ENCODE measurements at regions not wholly inside any gene's neighbourhood (a gene's known extent, or its start where the extent isn't known, plus 50 kb on each side); places are given as distances from the start of the nearest gene placed in this dataset.

DNA sequence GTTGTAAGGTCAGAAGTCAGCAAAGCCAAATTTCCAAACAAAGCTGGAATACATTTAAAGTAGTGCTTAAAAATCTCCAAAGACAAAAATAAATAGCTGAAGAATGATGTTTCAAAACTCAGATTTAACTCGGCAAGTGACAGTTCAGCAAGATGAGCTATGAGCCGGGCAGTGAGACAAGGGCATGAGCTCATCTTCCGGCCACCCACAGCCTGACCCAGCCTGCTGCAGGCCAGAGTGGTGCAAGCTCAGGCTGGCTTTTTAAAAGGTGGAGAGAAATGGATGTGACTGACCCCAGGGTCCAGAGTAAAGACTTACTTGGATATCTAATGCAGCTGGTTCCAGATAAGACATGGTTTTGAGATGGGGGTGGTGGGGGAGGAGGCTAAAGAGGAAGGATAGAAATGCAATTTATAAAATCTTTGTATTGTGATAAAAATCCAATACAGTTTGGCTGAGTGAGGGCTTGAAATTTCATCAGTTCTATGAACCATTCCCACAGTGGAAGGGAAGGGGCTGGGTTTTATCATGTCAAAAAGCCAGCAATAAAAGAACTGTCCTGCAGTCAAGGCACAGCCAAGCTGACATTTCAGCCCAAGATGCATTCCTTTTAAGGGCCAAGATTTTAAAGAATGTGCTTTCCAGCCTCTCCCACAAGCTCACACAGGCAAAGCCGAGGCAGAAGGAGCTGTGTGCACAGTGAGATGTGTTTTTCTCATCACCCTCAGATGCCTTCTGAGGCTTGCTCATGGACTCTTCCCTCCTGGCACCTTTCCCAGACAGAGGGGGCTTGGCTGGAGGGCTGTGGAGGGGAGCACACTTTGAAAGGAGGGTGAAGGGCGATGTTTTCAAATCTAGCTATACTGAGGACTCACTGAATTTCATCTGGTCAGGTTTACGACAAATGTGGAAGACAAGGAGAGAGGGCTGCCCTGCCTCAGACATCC, 97.9 kb upstream of the KLHL29 start:
- TF ChIP-seq, protein P1, sequence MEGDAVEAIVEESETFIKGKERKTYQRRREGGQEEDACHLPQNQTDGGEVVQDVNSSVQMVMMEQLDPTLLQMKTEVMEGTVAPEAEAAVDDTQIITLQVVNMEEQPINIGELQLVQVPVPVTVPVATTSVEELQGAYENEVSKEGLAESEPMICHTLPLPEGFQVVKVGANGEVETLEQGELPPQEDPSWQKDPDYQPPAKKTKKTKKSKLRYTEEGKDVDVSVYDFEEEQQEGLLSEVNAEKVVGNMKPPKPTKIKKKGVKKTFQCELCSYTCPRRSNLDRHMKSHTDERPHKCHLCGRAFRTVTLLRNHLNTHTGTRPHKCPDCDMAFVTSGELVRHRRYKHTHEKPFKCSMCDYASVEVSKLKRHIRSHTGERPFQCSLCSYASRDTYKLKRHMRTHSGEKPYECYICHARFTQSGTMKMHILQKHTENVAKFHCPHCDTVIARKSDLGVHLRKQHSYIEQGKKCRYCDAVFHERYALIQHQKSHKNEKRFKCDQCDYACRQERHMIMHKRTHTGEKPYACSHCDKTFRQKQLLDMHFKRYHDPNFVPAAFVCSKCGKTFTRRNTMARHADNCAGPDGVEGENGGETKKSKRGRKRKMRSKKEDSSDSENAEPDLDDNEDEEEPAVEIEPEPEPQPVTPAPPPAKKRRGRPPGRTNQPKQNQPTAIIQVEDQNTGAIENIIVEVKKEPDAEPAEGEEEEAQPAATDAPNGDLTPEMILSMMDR (IDR thresholded peaks at IDR 0.05) = no peak
- TF ChIP-seq POLR2A (IDR thresholded peaks at IDR 0.05) = no peak
